ENCODE measurements at regions not wholly inside any gene's neighbourhood (a gene's known extent, or its start where the extent isn't known, plus 50 kb on each side); places are given as distances from the start of the nearest gene placed in this dataset.

GRCh38 chr3:152197451-152197850 lies 71.3 kb upstream of the MBNL1 start:
- DNase-seq: no peak
- Histone ChIP-seq H4K20me1 (ENCODE audit: insufficient read depth) (no peaks in the 10 kb centered on the region), H3K4me1 (ENCODE audit: control insufficient read depth in 1 of 2, insufficient read depth in 2 of 2, low read depth in 1 of 2, low read length in 1 of 2) (peaks cover 0 to 5% of the 10 kb centered on the region in 2 experiments; a peak in 2 of 4 replicates), H3K9me2 (no peaks in the 10 kb centered on the region), H2AFZ (ENCODE audit: low read depth) (no peak overlapping the region), H3K9me3 (no peaks in the 10 kb centered on the region), H3K4me3 (ENCODE audit: low read depth in 2 of 2, low read length in 1 of 2) (no peak overlapping the region), H3K4me2 (no peak overlapping the region), H3K36me3 (replicated peaks in 1 of 2; ENCODE audit: control insufficient read depth in 1 of 2, insufficient read depth in 2 of 2, low read length in 1 of 2) (no peaks in the 10 kb centered on the region), H3K79me2 (ENCODE audit: insufficient read depth) (no peaks in the 10 kb centered on the region), H3K9ac (no peak overlapping the region), H3K27ac (ENCODE audit: low read depth in 2 of 2, low read length in 1 of 2) (no peak overlapping the region), H3F3A (replicated peaks; ENCODE audit: insufficient read depth) (peaks cover 7% of the 10 kb centered on the region), H3K27me3 (ENCODE audit: insufficient read depth) (no peaks in the 10 kb centered on the region)
- 89% methylated on average over 3 of the region's 3 CpGs for WGBS (ENCODE audit: low lambda C conversion rate)
- CTCF ChIA-PET: interaction anchor here (1.7 kb wide), 1 partner anchor 14 kb away, joined by 6 read pairs; no protein-coding TSS in a partner anchor
- TF ChIP-seq JUND (IDR thresholded peaks at IDR 0.05) (no peak), CTCF (IDR thresholded peaks at IDR 0.05) (no peak), NFIC (IDR thresholded peaks at IDR 0.05; ENCODE audit: borderline replicate concordance) (no peak), FOXM1 (IDR thresholded peaks at IDR 0.05; ENCODE audit: low read depth) (no peak), PBX3 (IDR thresholded peaks at IDR 0.05) (0 out of 2 replicates have a peak, but pooled peaks have one; percentile 12), RAD21 (IDR thresholded peaks at IDR 0.05; ENCODE audit: low read length) (no peak), CHD2 (IDR thresholded peaks at IDR 0.05; ENCODE audit: low read length, partially characterized antibody) (no peak), GABPA (IDR thresholded peaks at IDR 0.05; ENCODE audit: low read depth) (no peak), ZBTB33 (IDR thresholded peaks at IDR 0.05; ENCODE audit: borderline replicate concordance, low read depth) (no peak)
- POLR2A ChIA-PET: no interaction called here

GRCh38 chr3:152197937-152198336 lies 70.8 kb upstream of the MBNL1 start:
- no peak overlapping the region for H3K4me3 ChIP-seq (ENCODE audit: low read depth in 2 of 2, low read length in 1 of 2)
- no peak for DNase-seq
- H3K27ac ChIP-seq (ENCODE audit: low read depth in 2 of 2, low read length in 1 of 2): no peak overlapping the region
- no peak overlapping the region; the same call in 1 of the 2 replicates for H2AFZ ChIP-seq (ENCODE audit: low read depth)
- no peak overlapping the region for H3K9ac ChIP-seq
- no peak overlapping the region for H3K4me2 ChIP-seq
- H3K9me3 ChIP-seq: no peaks in the 10 kb centered on the region
- POLR2A ChIA-PET: no interaction called here
- no peaks in the 10 kb centered on the region for H3K27me3 ChIP-seq (ENCODE audit: insufficient read depth)
- CTCF ChIA-PET: interaction anchor here (1.5 to 1.7 kb wide), 2 partner anchors 15 to 246 kb away, joined by 4 to 6 read pairs; no protein-coding TSS in a partner anchor
- H3K79me2 ChIP-seq (ENCODE audit: insufficient read depth): no peaks in the 10 kb centered on the region
- H3K4me1 ChIP-seq (ENCODE audit: control insufficient read depth in 1 of 2, insufficient read depth in 2 of 2, low read depth in 1 of 2, low read length in 1 of 2): peaks cover under 1 to 7% of the 10 kb centered on the region in 2 experiments; a peak in 3 of 4 replicates
- no peaks in the 10 kb centered on the region for H3K9me2 ChIP-seq
- H3F3A ChIP-seq (replicated peaks; ENCODE audit: insufficient read depth): peaks cover 7% of the 10 kb centered on the region
- H4K20me1 ChIP-seq (ENCODE audit: insufficient read depth): no peaks in the 10 kb centered on the region
- no peaks in the 10 kb centered on the region for H3K36me3 ChIP-seq (replicated peaks in 1 of 2; ENCODE audit: control insufficient read depth in 1 of 2, insufficient read depth in 2 of 2, low read length in 1 of 2)
- WGBS (ENCODE audit: low lambda C conversion rate): 88% methylated on average over 3 of the region's 3 CpGs
- TF ChIP-seq POLR2AphosphoS5 (IDR thresholded peaks at IDR 0.05; ENCODE audit: low read depth, low read length): no peak
- TF ChIP-seq TEAD4 (IDR thresholded peaks at IDR 0.05; ENCODE audit: borderline replicate concordance, insufficient read depth): no peak
- TF ChIP-seq MXI1 (IDR thresholded peaks at IDR 0.05; ENCODE audit: low read depth, low read length): no peak
- TF ChIP-seq USF1 (IDR thresholded peaks at IDR 0.05; ENCODE audit: borderline replicate concordance, low read depth): no peak
- TF ChIP-seq GABPA (IDR thresholded peaks at IDR 0.05; ENCODE audit: low read depth): no peak
- no peak for TF ChIP-seq PBX3 (IDR thresholded peaks at IDR 0.05)
- no peak for TF ChIP-seq ZBTB33 (IDR thresholded peaks at IDR 0.05; ENCODE audit: borderline replicate concordance, low read depth)
- no peak for TF ChIP-seq NRF1 (IDR thresholded peaks at IDR 0.05; ENCODE audit: low read depth, low read length)
- no peak for TF ChIP-seq RFX5 (IDR thresholded peaks at IDR 0.05; ENCODE audit: low read length)
- TF ChIP-seq EP300 (IDR thresholded peaks at IDR 0.05; ENCODE audit: borderline replicate concordance in 1 of 2, low read depth in 1 of 2, low read length in 1 of 2): no peak
- no peak for TF ChIP-seq YY1 (IDR thresholded peaks at IDR 0.05; ENCODE audit: low read depth)
